Endothelial cell of umbilical vein (primary cell): ENCODE measurements at regions not wholly inside any gene's neighbourhood (a gene's known extent, or its start where the extent isn't known, plus 50 kb on each side); places are given as distances from the start of the nearest gene placed in this dataset.

Source experiments
- EZH2 ChIP-seq: IDR thresholded peaks from 2 replicates; pipeline ENCODE4 v1.6.1; 2012; ENCODE audit warnings: borderline replicate concordance, low read depth, mild to moderate bottlenecking, moderate library complexity, low read length, inconsistent platforms; ENCODE audit not compliant: severe bottlenecking
- MYC ChIP-seq: IDR thresholded peaks from one replicate; pipeline ENCODE4 v1.6.1; 2011; ENCODE audit warnings: mild to moderate bottlenecking, low read depth, low read length
- POLR2A ChIP-seq: IDR thresholded peaks from 2 replicates; pipeline ENCODE4 v1.6.1; 2012; ENCODE audit warnings: low read depth, mild to moderate bottlenecking, control low read depth, low read length
- POLR2AphosphoS5 ChIP-seq: IDR thresholded peaks from 2 replicates; pipeline ENCODE4 v1.6.1; 2012; ENCODE audit warnings: low read depth, mild to moderate bottlenecking, control low read depth, low read length, moderate library complexity; ENCODE audit not compliant: insufficient read depth
- TF ChIP-seq, protein P1 (sequence below), 2 donors: IDR thresholded peaks; 1 replicate in 1 of 2; 2 replicates in 1 of 2; pipeline ENCODE4 v1.5.1; 2011; ENCODE audit warnings: low read length in 2 of 2, mild to moderate bottlenecking in 2 of 2, moderate library complexity in 2 of 2, control low read depth in 1 of 2, inconsistent platforms in 1 of 2, low read depth in 1 of 2; ENCODE audit not compliant: insufficient read depth in 1 of 2; ENCODE audit errors: extremely low read depth in 1 of 2
- TF ChIP-seq, protein P2 (sequence below): IDR thresholded peaks from 2 replicates; pipeline ENCODE4 v1.6.1; 2011; ENCODE audit not compliant: insufficient read depth, insufficient read length

DNA sequence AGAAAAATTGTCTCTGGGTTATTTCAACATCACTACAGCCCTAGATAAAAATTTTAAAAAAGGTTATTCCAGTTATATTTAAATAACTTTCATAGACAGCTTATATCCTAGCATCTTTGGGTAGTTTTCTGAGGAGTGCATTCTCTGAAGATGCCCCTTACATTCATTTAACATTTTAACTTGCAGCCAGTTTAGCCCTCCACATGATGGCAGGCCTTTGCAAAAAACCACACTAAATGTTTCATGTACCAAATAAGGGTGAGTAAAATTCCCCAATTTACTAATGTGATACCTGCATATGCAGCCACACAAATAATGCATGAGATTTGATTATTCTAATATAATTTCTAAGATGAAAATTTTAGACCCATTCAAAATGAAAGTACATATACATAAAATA lies 108.4 kb upstream of the ZWINT start:
- TF ChIP-seq MYC = no peak
- TF ChIP-seq, protein P1, sequence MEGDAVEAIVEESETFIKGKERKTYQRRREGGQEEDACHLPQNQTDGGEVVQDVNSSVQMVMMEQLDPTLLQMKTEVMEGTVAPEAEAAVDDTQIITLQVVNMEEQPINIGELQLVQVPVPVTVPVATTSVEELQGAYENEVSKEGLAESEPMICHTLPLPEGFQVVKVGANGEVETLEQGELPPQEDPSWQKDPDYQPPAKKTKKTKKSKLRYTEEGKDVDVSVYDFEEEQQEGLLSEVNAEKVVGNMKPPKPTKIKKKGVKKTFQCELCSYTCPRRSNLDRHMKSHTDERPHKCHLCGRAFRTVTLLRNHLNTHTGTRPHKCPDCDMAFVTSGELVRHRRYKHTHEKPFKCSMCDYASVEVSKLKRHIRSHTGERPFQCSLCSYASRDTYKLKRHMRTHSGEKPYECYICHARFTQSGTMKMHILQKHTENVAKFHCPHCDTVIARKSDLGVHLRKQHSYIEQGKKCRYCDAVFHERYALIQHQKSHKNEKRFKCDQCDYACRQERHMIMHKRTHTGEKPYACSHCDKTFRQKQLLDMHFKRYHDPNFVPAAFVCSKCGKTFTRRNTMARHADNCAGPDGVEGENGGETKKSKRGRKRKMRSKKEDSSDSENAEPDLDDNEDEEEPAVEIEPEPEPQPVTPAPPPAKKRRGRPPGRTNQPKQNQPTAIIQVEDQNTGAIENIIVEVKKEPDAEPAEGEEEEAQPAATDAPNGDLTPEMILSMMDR (IDR thresholded peaks at IDR 0.05; ENCODE audit: extremely low read depth in 1 of 2, insufficient read depth in 1 of 2, low read depth in 1 of 2, low read length in 2 of 2) = no peak
- TF ChIP-seq EZH2 = no peak
- TF ChIP-seq POLR2A = no peak
- TF ChIP-seq POLR2AphosphoS5 = no peak
- TF ChIP-seq, protein P2, sequence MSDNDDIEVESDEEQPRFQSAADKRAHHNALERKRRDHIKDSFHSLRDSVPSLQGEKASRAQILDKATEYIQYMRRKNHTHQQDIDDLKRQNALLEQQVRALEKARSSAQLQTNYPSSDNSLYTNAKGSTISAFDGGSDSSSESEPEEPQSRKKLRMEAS = no peak
